HEK293T (cell line): ENCODE measurements at regions not wholly inside any gene's neighbourhood (a gene's known extent, or its start where the extent isn't known, plus 50 kb on each side); places are given as distances from the start of the nearest gene placed in this dataset.

Source experiments
- ARNT ChIP-seq: fragments of 450-650 bp; IDR thresholded peaks from 2 replicates; pipeline ENCODE4 v1.6.1; 2017; ENCODE audit warnings: mild to moderate bottlenecking
- HDGF ChIP-seq: fragments of 450-650 bp; IDR thresholded peaks from 2 replicates; pipeline ENCODE4 v1.6.1; 2017; ENCODE audit warnings: antibody characterized with exemption, borderline replicate concordance
- SP1 ChIP-seq: fragments of 450-650 bp; IDR thresholded peaks from 2 replicates; pipeline ENCODE4 v1.6.1; 2017
- TARDBP ChIP-seq: fragments of 450-650 bp; IDR thresholded peaks from 2 replicates; pipeline ENCODE4 v1.6.1; 2016
- ZNF384 ChIP-seq: fragments of 450-650 bp; IDR thresholded peaks from 2 replicates; pipeline ENCODE4 v1.6.1; 2016

- TF ChIP-seq HDGF (no peak), ARNT (no peak), TARDBP (no peak), SP1 (no peak), ZNF384 (no peak)
These were observed 144.5 kb downstream of the RAD51AP2 start for GRCh38 chr2:17373741-17374140.
